HepG2 (cell line): ENCODE measurements at regions not wholly inside any gene's neighbourhood (a gene's known extent, or its start where the extent isn't known, plus 50 kb on each side); places are given as distances from the start of the nearest gene placed in this dataset.

Experiments used
- CTCF ChIP-seq: sonication (generic); formaldehyde crosslinking; IDR thresholded peaks from 2 replicates; pipeline ENCODE4 v1.5.0; 2020; ENCODE audit warnings: mild to moderate bottlenecking, missing genetic modification reagents, moderate library complexity
- GABPB1 ChIP-seq: IDR thresholded peaks from 2 replicates; pipeline ENCODE4 v1.6.1; 2016; ENCODE audit warnings: mild to moderate bottlenecking, missing genetic modification reagents, moderate library complexity, missing compliant biosample characterization
- MNT ChIP-seq: fragments of 450-650 bp; IDR thresholded peaks from 2 replicates; pipeline ENCODE4 v1.6.1; 2016
- NFE2L2 ChIP-seq: fragments of 150-350 bp; IDR thresholded peaks from 2 replicates; pipeline ENCODE4 v1.6.1; 2014; ENCODE audit warnings: low read length
- SIN3A ChIP-seq: IDR thresholded peaks from 2 replicates; pipeline ENCODE4 v1.6.1; 2011; ENCODE audit warnings: low read depth, mild to moderate bottlenecking, control low read depth, low read length, borderline replicate concordance
- ZNF354B ChIP-seq: sonication (generic); formaldehyde crosslinking; IDR thresholded peaks from 2 replicates; pipeline ENCODE4 v1.8.0; 2022; ENCODE audit warnings: mild to moderate bottlenecking, missing genetic modification reagents

GRCh38 chr2:180254872-180255271 is 247.8 kb upstream of the CWC22 start:
- TF ChIP-seq CTCF (CRISPR knock-in tag) (no peak), MNT (no peak), SIN3A (no peak), GABPB1 (CRISPR knock-in tag) (no peak), ZNF354B (no peak), NFE2L2 (no peak)
